GM10266 (cell line): ENCODE measurements at regions not wholly inside any gene's neighbourhood (a gene's known extent, or its start where the extent isn't known, plus 50 kb on each side); places are given as distances from the start of the nearest gene placed in this dataset.
"Not testable (repeated sequence)": the region's sequence is repeated elsewhere in the genome, so short reads cannot be mapped to it uniquely, and the experiment has no call there.

ENCODE experiments used
- DNase-seq: peaks from one replicate; pipeline ENCODE4 v3.0.0; 2012; ENCODE audit errors: extremely low spot score
- CTCF ChIP-seq: IDR thresholded peaks from 2 replicates; pipeline ENCODE4 v1.5.1; 2012; ENCODE audit warnings: mild to moderate bottlenecking, low read depth; ENCODE audit not compliant: control insufficient read depth, insufficient read depth; ENCODE audit errors: missing control alignments

- DNase-seq = no peak
- TF ChIP-seq CTCF = no peak
Observed at GRCh38 chr3:24684506-24685023, 189.9 kb upstream of the THRB start.

GRCh38 chr3:24686808-24687207 is 192.2 kb upstream of the THRB start:
- TF ChIP-seq CTCF = no peak
- no peak for DNase-seq

GRCh38 chr3:24687671-24688070 is 193.0 kb upstream of the THRB start:
- TF ChIP-seq CTCF = no peak

GRCh38 chr3:24688446-24689148 is 193.9 kb upstream of the THRB start:
- TF ChIP-seq CTCF = no peak
- no peak for DNase-seq

More at GRCh38 chr3:24687671-24688070, 193.0 kb upstream of the THRB start:
- DNase-seq = no peak

GRCh38 chr3:24689353-24689752 is 194.7 kb upstream of the THRB start:
- TF ChIP-seq CTCF = no peak
- DNase-seq = no peak

GRCh38 chr3:24690777-24691176 is 196.1 kb upstream of the THRB start:
- TF ChIP-seq CTCF = no peak
- DNase-seq = no peak

- DNase-seq = not testable (repeated sequence)
Observed at GRCh38 chr3:24699078-24699477, 204.4 kb upstream of the THRB start.
